Tibial nerve (tissue), 4 donors: ENCODE measurements at regions not wholly inside any gene's neighbourhood (a gene's known extent, or its start where the extent isn't known, plus 50 kb on each side); places are given as distances from the start of the nearest gene placed in this dataset.

Source experiments
- EP300 ChIP-seq, 2 donors: sonication (generic); formaldehyde crosslinking; IDR thresholded peaks; one replicate each; pipeline ENCODE4 v1.6.1; 2017; ENCODE audit warnings: antibody characterized with exemption in 2 of 2, mild to moderate bottlenecking in 1 of 2
- POLR2A ChIP-seq, 2 donors: fragments of 450-650 bp; IDR thresholded peaks; one replicate each; pipeline ENCODE4 v1.6.1; 2017; ENCODE audit warnings: antibody characterized with exemption in 2 of 2, mild to moderate bottlenecking in 2 of 2, moderate library complexity in 2 of 2
- TF ChIP-seq, protein P1 (sequence below), 5 experiments: fragments of 200-600 bp in 3 of 5; fragments of 450-650 bp in 2 of 5; sonication (generic) in 3 of 5; IDR thresholded peaks; one replicate each; pipeline ENCODE4 v1.5.1; 2016 to 2019; ENCODE audit warnings: antibody characterized with exemption in 5 of 5, mild to moderate bottlenecking in 3 of 5, moderate library complexity in 2 of 5

DNA sequence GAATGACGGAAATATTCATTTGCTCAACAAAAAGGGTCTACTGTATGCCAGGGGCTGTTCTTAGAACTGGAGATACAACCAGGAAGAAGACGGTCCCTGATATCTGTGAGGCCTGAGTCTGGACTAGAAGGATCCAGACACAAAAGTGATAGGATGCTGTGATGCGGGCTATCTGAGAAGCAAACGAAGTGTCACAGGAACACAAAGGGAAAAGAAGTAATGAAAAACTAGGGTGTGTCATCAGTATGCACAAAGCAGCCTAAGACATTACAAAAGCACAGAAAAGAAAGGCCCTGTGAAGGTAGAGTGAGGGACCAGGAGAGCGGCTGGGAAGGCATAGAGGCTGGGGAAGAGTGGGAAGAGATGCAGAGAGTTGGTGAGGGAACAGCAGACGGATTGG lies 63.3 kb upstream of the C3orf80 start:
- no peak for TF ChIP-seq EP300 (IDR thresholded peaks at IDR 0.05)
- TF ChIP-seq, protein P1, sequence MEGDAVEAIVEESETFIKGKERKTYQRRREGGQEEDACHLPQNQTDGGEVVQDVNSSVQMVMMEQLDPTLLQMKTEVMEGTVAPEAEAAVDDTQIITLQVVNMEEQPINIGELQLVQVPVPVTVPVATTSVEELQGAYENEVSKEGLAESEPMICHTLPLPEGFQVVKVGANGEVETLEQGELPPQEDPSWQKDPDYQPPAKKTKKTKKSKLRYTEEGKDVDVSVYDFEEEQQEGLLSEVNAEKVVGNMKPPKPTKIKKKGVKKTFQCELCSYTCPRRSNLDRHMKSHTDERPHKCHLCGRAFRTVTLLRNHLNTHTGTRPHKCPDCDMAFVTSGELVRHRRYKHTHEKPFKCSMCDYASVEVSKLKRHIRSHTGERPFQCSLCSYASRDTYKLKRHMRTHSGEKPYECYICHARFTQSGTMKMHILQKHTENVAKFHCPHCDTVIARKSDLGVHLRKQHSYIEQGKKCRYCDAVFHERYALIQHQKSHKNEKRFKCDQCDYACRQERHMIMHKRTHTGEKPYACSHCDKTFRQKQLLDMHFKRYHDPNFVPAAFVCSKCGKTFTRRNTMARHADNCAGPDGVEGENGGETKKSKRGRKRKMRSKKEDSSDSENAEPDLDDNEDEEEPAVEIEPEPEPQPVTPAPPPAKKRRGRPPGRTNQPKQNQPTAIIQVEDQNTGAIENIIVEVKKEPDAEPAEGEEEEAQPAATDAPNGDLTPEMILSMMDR (IDR thresholded peaks at IDR 0.05): no peak
- no peak for TF ChIP-seq POLR2A (IDR thresholded peaks at IDR 0.05)
